HepG2 (cell line): ENCODE measurements at regions not wholly inside any gene's neighbourhood (a gene's known extent, or its start where the extent isn't known, plus 50 kb on each side); places are given as distances from the start of the nearest gene placed in this dataset.
A peak's percentile ranks its signal among the peaks of the same experiment; 100 is the strongest.

Experiments
- ATAC-seq: fragments of 200-7000 bp; cut with Tn5 transposase; 3 replicates; pipeline ENCODE4 v1.9.1; 2020; ENCODE audit warnings: mild to moderate bottlenecking, moderate library complexity
- BruUV-seq: library from RNA; stranded (reverse); fragments of 400-500 nt; replicated peaks from 2 replicates; lab custom pipeline; 2021; lab: Mats Ljungman, UMichigan
- CTCF ChIA-PET: fragments of 300-600 bp; formaldehyde crosslinking; extraction: SDS; loops from one replicate; lab custom pipeline; 2021; ENCODE audit warnings: low total read pairs, inconsistent platforms, low intra/inter-chr PET ratio; lab: Yijun Ruan, JAX
- POLR2A ChIA-PET: fragments of 350-600 bp; sonication (Branson Sonifier 250); formaldehyde crosslinking; loops from one replicate; lab custom pipeline; 2020; ENCODE audit warnings: antibody characterized with exemption, inconsistent platforms; lab: Yijun Ruan, JAX
- DNase-seq: peaks from one replicate; pipeline ENCODE4 v3.0.0-alpha.2; 2015; ENCODE audit warnings: low spot score
- FAIRE-seq: peaks from 3 replicates; lab custom pipeline; 2011; peaks lifted over from hg19 to GRCh38; lab: Jason Lieb, UNC
- H2AFZ ChIP-seq: one replicate; pipeline ENCODE4 v1.6.1; 2011; ENCODE audit warnings: low read length, inconsistent platforms
- H3K27ac ChIP-seq: fragments of 300-600 bp; 3 replicates; pipeline ENCODE4 v1.8.0; 2011; ENCODE audit warnings: mixed run types, mild to moderate bottlenecking, mixed read lengths, low read length, inconsistent platforms; ENCODE audit not compliant: insufficient read depth; ENCODE audit errors: extremely low read length
- H3K27me3 ChIP-seq, 2 experiments: fragments of 200-600 bp in 1 of 2; 2 replicates in 1 of 2; 3 replicates in 1 of 2; pipeline versions ENCODE4 v1.6.0 to v1.8.0; 2011; ENCODE audit warnings: low read length in 2 of 2, mild to moderate bottlenecking in 2 of 2, moderate library complexity in 2 of 2, inconsistent platforms in 1 of 2; ENCODE audit not compliant: insufficient read depth in 2 of 2, control insufficient read depth in 1 of 2
- H3K36me3 ChIP-seq, 2 experiments: fragments of 200-600 bp in 1 of 2; replicated peaks in 1 of 2; 2 replicates in 1 of 2; 3 replicates in 1 of 2; pipeline versions ENCODE4 v1.5.1 to v1.8.0; 2011; ENCODE audit warnings: low read length in 2 of 2, inconsistent platforms in 1 of 2; ENCODE audit not compliant: insufficient read depth in 2 of 2, control insufficient read depth in 1 of 2
- H3K4me1 ChIP-seq: 2 replicates; pipeline ENCODE4 v1.5.1; 2012; ENCODE audit warnings: low read length, inconsistent platforms; ENCODE audit not compliant: insufficient read depth
- H3K4me2 ChIP-seq: 2 replicates; pipeline ENCODE4 v1.6.0; 2011; ENCODE audit warnings: low read depth, low read length, inconsistent platforms
- H3K4me3 ChIP-seq, 3 experiments: fragments of 200-600 bp in 1 of 3; sonication (generic), shearing (Covaris generic) in 1 of 3; replicated peaks in 1 of 3; 2 replicates each; pipeline ENCODE4 v1.5.1; 2011 to 2016; ENCODE audit warnings: low read length in 3 of 3, inconsistent platforms in 2 of 3, low read depth in 2 of 3, mild to moderate bottlenecking in 2 of 3, control low read depth in 1 of 3, mixed read lengths in 1 of 3; ENCODE audit not compliant: insufficient read depth in 1 of 3
- H3K79me2 ChIP-seq: one replicate; pipeline ENCODE4 v1.6.1; 2011; ENCODE audit warnings: low read length, inconsistent platforms; ENCODE audit not compliant: insufficient read depth
- H3K9ac ChIP-seq: 2 replicates; pipeline ENCODE4 v1.6.0; 2011; ENCODE audit warnings: mild to moderate bottlenecking, low read depth, low read length, inconsistent platforms; ENCODE audit not compliant: insufficient read depth
- H3K9me3 ChIP-seq: 2 replicates; pipeline ENCODE4 v1.5.1; 2012; ENCODE audit warnings: mild to moderate bottlenecking, low read length
- H4K20me1 ChIP-seq: 2 replicates; pipeline ENCODE4 v1.6.0; 2011; ENCODE audit warnings: inconsistent platforms, mild to moderate bottlenecking, low read length, moderate library complexity; ENCODE audit not compliant: insufficient read depth
- BRF2 ChIP-seq: sonication (generic); formaldehyde crosslinking; IDR thresholded peaks from 2 replicates; pipeline ENCODE4 v1.8.1; 2022; ENCODE audit warnings: mild to moderate bottlenecking, missing genetic modification reagents
- CREB3 ChIP-seq: sonication (generic); formaldehyde crosslinking; IDR thresholded peaks from 2 replicates; pipeline ENCODE4 v1.5.0; 2020; ENCODE audit warnings: missing genetic modification reagents
- HMGA1 ChIP-seq: sonication (generic); formaldehyde crosslinking; conservative IDR thresholded peaks from 2 replicates; pipeline ENCODE4 v1.4.0; 2020; ENCODE audit warnings: missing genetic modification reagents
- HNF4A ChIP-seq: sonication (generic); formaldehyde crosslinking; IDR thresholded peaks from 2 replicates; pipeline ENCODE4 v1.4.0; 2020; ENCODE audit warnings: missing genetic modification reagents
- ISL2 ChIP-seq: sonication (generic); formaldehyde crosslinking; IDR thresholded peaks from 2 replicates; pipeline ENCODE4 v1.5.0; 2020; ENCODE audit warnings: missing genetic modification reagents
- PATZ1 ChIP-seq: sonication (generic); formaldehyde crosslinking; IDR thresholded peaks from 2 replicates; pipeline ENCODE4 v1.4.0; 2020; ENCODE audit warnings: missing genetic modification reagents
- PCBP1 ChIP-seq: fragments of 200-400 bp; formaldehyde crosslinking; IDR thresholded peaks from 2 replicates; pipeline ENCODE4 v1.6.1; 2017; ENCODE audit warnings: mild to moderate bottlenecking, low read depth, low read length, borderline replicate concordance
- SALL2 ChIP-seq: sonication (generic); formaldehyde crosslinking; IDR thresholded peaks from 2 replicates; pipeline ENCODE4 v1.8.1; 2023; ENCODE audit warnings: mild to moderate bottlenecking, missing genetic modification reagents, inconsistent platforms
- SAP130 ChIP-seq: IDR thresholded peaks from 2 replicates; pipeline ENCODE4 v1.6.1; 2016; ENCODE audit warnings: low read depth
- ZNF329 ChIP-seq: sonication (generic); formaldehyde crosslinking; IDR thresholded peaks from 2 replicates; pipeline ENCODE4 v1.9.0; 2021; ENCODE audit warnings: low read depth, mild to moderate bottlenecking, missing genetic modification reagents
- ZNF501 ChIP-seq: sonication (generic); formaldehyde crosslinking; IDR thresholded peaks from 2 replicates; pipeline ENCODE4 v1.5.1; 2020; ENCODE audit warnings: mild to moderate bottlenecking, moderate library complexity, missing genetic modification reagents
- ZNF574 ChIP-seq: sonication (generic); formaldehyde crosslinking; IDR thresholded peaks from 2 replicates; pipeline ENCODE4 v1.4.0; 2020; ENCODE audit warnings: missing genetic modification reagents
- ZNF597 ChIP-seq: sonication (generic); formaldehyde crosslinking; IDR thresholded peaks from 2 replicates; pipeline ENCODE4 v1.5.0; 2020; ENCODE audit warnings: missing genetic modification reagents
- ZNF710 ChIP-seq: sonication (generic); formaldehyde crosslinking; IDR thresholded peaks from 2 replicates; pipeline ENCODE4 v1.5.0; 2020; ENCODE audit warnings: mild to moderate bottlenecking, missing genetic modification reagents, borderline replicate concordance
- ZNF777 ChIP-seq: sonication (generic); formaldehyde crosslinking; IDR thresholded peaks from 2 replicates; pipeline ENCODE4 v1.4.0; 2020; ENCODE audit warnings: missing genetic modification reagents
- WGBS: methylation state at CpG from one replicate; pipeline ENCODE4 v1.1.6; 2017; ENCODE audit warnings: low lambda C conversion rate; 5-methylcytosine and 5-hydroxymethylcytosine counted together
- in situ Hi-C: cut with HindIII; loops from 2 replicates; pipeline ENCODE4 v1.10.0; 2017; ENCODE audit warnings: low pct_unique_long_range_greater_than_20kb; ENCODE audit not compliant: extremely low pct_ligation_motif_present
- intact Hi-C: fragments of 100-400 bp; cut with micrococcal nuclease; formaldehyde crosslinking; loops from one replicate; pipeline ENCODE4 v1.10.0; 2022; ENCODE audit not compliant: unreplicated experiment

- WGBS, result 71% methylated on average over 2 of the region's 2 CpGs
- no peaks in the 10 kb centered on the region for H3K27me3 ChIP-seq
- peaks cover 65% of the 10 kb centered on the region for H4K20me1 ChIP-seq
- no peak overlapping the region for H3K4me2 ChIP-seq
- no peak overlapping the region for H3K9ac ChIP-seq
- H3K79me2 ChIP-seq, result peaks cover 42% of the 10 kb centered on the region
- H3K9me3 ChIP-seq, result no peaks in the 10 kb centered on the region
- ATAC-seq, result peak; percentile 7; the same call in 2 of the 3 replicates
- peaks cover 6 to 13% of the 10 kb centered on the region in 2 experiments; a peak in 4 of 5 replicates for H3K36me3 ChIP-seq
- peak; percentile 44 for DNase-seq
- intact Hi-C loops, result no loop called here
- FAIRE-seq, result no peak
- BruUV-seq, result no TSS peak
- no peak overlapping the region for H3K4me3 ChIP-seq
- ChIA-PET CTCF (no interaction called here), POLR2A (interaction anchor here (1.5 kb wide), 1 partner anchor 13 kb away, joined by 4 read pairs; no protein-coding TSS in a partner anchor)
- H3K4me1 ChIP-seq, result peaks cover 60% of the 10 kb centered on the region
- in situ Hi-C loops, result no loop called here
- H2AFZ ChIP-seq, result no peak overlapping the region
- peak overlapping the region; percentile 45 for H3K27ac ChIP-seq
- TF ChIP-seq HMGA1 (no peak), ISL2 (CRISPR knock-in tag) (0 out of 2 replicates have a peak, but pooled peaks have one; percentile 48), PCBP1 (no peak), ZNF501 (CRISPR knock-in tag) (no peak), SALL2 (CRISPR knock-in tag) (no peak), BRF2 (no peak), ZNF574 (CRISPR knock-in tag) (no peak), HNF4A (CRISPR knock-in tag) (no peak), CREB3 (CRISPR knock-in tag) (no peak), ZNF777 (CRISPR knock-in tag) (no peak), ZNF597 (CRISPR knock-in tag) (no peak), ZNF329 (CRISPR knock-in tag) (no peak), ZNF710 (CRISPR knock-in tag) (no peak), SAP130 (CRISPR knock-in tag) (peak; percentile 56), PATZ1 (CRISPR knock-in tag) (no peak)
These were observed 80.2 kb upstream of the ZNF169 start for GRCh38 chr9:94178927-94179326.
